NCI-H774 (cell line): ENCODE measurements at regions not wholly inside any gene's neighbourhood (a gene's known extent, or its start where the extent isn't known, plus 50 kb on each side); places are given as distances from the start of the nearest gene placed in this dataset.
"Not testable (repeated sequence)": the region's sequence is repeated elsewhere in the genome, so short reads cannot be mapped to it uniquely, and the experiment has no call there.

Source experiments
- DNase-seq: peaks from one replicate; lab custom pipeline; 2025; lab: John Stamatoyannopoulos, UW

DNA sequence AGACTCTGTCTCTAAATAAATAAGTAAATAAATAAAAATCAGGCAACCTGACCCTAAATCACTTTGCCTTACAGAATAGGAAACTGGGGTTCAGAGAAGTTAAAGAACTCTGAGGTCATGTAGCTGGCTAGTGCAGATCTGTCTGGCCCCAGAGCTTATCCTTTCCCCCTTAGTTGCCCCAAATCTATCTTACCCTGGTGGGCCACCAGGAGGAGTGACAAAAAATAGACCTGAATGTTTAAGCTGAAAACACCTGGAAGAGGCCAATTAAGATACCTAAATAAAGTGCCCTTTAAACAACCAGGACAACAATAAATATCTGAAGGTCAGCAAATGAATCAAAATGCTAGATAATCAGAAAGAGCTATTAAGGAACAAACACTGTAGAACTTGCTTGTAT, 59.7 kb downstream of the TEX35 start:
- DNase-seq = no peak

DNA sequence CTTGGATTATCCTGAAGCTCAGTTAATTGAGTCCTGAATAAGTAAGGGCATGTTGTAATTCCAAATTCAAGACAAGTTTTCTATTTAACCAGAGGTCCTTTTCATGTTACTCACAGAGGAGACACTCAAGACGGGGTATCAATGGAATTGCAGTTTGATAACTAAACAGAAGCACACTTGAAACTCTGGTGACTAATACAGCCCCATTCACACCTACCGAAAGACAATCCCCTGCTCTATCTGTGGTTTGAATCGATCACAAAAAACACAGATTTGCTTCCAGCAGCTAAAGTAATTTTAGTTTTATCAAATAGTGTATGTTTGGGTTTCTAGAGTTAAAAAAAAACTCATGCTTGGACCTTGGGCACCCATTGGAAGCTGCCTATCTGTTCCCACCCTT, 60.4 kb downstream of the TEX35 start:
- no peak for DNase-seq

DNA sequence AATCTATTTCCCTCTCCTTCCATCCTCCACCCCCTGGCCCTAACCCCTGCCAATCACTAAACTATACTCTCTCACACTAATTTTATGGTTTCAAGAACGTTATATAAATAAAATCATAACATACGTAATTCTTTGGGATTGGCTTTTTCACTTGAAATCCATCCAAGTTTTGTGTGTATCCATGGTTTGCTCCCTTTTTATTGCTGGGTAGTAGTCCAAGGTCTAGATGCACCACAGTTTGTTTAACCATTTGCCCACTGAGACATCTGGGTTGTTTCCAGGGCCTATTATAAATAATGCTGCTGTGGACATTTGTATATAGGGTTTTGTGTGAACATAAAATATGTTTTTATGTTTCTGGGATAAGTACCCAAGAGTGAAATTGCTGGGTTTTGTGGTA, 61.4 kb downstream of the TEX35 start:
- no peak for DNase-seq

DNA sequence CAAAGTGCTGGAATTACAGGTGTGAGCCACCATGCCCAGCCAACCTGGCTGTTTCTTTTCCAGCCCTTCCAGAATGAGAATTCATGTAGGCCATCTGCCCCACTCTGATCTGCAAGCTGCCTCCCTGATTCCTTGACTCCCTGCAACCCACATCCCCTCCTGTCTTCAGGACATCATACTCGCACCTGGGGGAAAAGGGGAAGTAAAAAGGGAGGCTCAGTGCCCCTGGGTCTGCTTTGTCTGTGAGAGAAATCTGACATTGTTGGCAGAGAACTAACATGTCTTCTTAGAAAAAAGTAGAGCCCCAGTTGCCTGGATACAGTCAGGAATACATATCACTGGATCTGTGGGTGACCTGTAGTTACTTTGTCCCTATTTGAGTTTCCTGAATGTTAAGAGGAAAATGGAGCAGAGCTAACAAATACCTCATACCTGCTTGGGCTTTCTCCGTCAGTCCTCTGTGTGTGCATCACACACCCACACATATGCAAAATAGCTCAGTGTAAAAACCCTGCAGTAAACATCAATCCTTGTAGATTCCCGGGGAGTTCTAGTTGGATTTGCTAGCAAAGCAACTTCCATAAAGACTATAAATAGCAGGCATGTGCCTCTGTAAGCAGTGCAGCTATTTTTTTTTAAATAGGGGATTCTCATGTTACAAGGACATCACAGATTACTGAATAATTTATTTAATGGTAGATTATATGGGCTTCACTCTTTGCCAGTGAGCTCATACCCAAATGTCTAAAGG, 62.9 kb downstream of the TEX35 start:
- peak; percentile 41 for DNase-seq

DNA sequence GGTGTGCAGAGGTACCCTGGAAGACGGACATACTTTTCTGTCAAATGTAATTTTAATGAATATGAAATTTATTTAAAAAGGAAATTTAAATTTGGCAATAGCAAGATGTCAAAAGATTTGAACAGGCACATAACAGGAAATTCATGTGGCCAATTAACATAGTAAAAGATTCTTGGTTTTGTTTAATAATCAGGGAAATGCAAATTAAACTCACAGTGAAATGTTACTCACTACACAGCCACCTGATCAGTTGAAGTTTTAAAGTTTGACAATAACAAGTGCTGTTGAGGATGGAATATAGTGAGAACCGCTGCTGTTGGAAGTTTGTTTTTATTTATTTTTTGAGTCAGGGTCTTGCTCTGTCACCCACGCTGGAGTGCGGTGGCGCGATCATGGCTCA, 63.9 kb downstream of the TEX35 start:
- DNase-seq = no peak

DNA sequence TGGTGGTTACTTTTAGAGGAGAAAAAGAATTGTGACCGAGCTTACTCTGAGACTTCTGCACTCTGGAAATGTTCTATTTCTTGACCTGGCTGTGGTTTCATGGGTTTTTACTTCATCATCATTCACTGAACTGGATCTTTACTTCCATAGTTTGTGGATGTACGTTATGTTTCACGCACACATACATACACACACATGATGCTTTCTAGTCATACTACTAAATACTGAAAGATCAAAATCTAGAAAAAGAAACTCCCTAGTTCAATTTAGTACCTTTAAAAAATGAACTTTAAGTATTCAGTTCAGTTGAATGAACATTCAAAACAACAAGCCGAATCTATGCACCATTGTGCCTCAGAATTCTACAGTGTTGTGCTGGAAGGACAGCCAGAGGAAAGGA, 65.0 kb downstream of the TEX35 start:
- no peak for DNase-seq

DNA sequence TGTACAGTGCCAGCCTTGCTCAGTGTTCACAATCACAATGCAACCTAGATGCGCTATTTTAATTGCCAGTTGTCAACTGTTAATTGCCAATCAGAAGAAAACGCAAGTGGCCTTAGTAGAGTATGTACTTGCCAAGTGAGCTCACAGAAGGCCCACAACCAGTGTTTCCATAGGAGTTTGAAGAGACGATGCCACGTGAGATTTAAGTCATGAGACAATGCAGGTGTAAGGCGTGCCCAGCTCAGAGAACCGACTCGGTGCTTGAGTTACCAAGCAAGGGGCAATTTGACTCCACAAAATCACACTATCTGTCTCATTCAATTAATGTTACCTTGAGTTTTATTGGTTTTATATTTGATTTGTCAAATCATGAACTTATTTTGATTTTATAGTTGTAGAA, 65.6 kb downstream of the TEX35 start:
- no peak for DNase-seq

DNA sequence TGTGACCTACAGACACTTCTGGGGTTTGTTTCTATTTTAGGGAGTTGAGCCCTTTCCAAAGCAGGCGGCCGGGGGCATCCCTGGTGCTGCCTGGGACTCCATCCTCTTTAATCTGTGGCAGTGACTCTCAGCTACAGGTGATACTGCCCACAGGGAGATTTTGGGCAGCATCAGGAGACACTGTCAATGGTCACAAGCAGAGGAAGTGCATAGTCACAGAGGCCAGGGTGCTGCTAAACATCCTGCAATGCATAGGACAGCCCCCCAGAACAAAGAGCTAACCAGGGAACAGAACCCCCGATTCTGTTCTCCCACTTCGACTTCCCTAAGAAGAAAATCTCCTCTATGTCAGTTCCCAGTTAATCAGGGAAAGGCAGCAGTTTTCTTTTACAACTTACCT, 66.2 kb downstream of the TEX35 start:
- no peak for DNase-seq

DNA sequence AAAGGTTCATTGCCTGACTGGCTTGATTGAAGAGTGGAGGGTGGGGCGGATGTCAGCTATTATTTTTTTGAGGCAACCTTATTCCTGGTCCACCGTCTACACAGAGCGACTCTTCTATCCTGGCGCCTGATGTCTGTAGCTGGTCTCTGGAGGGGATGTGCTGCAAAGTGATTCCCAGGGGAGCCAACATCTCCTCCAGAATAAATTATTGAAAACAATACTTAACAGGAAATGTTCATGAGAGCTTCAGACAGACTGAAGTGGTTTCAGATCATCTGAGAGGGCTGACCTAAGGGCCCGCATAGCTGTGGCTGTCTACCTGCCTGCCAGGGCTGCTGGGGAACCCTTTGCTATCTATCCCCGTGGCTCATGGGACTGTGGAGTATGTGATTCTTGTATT, 66.7 kb downstream of the TEX35 start:
- no peak for DNase-seq

DNA sequence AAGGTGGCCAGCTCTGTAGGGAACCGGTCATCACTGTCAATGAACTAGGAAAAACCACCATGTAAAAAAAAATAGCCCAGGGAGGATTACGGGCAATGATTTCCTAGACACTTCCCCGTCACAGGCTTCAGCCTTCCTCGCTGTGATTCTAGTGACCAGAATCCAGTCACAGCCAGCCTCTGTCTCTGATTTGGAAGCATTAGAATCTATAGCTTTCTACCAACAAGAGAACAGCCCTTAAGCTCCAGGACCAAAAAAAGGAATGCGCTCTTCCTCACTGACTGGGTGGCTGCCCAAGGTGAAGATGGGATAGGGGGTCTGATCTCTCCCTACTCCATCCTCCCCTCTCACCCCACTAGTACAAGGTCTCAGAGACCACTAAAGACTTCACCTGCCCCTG, 67.2 kb downstream of the TEX35 start:
- DNase-seq = no peak

DNA sequence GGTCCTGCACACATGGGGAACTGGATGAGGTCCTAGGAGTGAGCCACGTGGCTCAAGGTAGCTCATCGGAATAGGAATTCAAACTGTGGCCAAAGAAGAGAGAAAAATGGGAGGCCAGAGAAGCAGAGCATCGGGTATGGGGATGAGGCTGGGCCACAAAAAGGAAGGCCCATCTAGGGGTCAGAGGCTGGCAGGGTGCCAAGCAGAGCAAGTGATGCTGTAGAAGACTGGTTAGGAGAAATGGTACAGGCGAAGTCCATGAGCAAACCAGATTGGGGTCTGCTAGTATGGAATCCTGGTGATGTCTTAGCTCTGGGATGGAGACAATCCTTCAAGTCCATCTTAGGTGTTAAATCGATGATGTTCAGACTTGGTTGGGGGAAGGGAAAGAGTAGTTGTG, 68.0 kb downstream of the TEX35 start:
- DNase-seq = no peak

DNA sequence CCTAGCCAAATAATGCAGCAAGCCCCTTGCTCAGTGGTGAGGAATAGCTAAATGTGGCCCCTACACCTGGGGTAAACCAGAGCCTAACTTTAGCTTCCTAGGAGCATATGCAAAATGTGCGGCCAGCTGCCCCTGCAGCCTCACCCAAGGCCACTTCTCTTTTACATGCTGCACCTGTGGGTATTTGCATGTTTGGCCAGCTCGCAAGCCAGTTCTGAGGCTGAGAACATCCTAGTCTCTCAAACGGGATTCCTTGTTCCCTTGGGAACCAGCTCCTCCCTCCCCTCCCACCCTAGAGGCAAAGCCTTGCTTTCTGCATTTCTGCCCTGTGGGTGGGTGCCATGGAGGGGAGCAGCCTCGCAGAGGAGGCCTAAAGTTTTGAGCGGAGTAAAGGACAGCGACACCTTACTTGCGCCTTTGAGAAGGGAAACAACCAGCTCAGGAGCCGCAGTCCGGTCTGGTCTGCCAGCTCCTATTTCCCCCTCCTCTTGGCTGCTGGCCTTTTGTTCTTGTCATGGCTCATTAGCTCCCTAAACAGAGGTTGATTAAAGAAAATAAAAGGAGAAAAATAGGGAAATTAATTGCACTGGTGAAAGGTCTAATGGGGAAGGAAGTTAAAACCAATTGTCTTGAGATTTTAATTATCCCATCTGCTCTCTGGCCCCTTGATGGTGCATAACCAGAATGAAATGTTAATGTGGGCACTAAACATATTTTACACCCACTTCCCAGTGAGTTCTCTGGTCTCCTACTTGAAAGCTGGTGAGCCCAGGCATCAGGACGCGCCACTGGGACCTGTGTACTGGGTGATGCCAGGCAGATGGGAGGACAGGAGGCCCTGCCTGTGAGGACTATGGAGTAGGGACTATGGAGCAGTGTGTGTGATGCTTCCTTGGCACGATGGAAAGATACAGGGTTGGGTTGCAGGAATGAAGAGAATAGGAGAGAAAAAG, 68.7 kb downstream of the TEX35 start:
- DNase-seq = peak; percentile 52

DNA sequence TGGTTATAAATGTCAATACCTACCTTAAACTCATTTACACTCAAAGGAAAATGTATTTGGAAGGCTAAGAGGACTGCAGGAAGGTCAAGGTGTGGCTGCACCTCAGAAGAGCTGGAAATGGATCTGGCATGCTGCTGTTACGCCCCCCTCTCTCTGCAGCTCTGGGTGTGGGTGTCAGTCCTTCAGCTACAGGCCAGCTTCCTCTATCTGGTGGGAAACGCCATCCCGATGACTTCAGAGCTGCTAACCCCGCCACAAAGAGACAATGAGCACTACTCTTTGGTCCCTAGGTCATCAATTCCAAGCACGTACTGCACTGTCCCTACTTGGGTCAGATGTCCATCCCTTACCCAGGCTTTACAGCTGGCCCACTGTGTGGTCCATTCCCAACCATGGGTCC, 74.2 kb downstream of the TEX35 start:
- no peak for DNase-seq

DNA sequence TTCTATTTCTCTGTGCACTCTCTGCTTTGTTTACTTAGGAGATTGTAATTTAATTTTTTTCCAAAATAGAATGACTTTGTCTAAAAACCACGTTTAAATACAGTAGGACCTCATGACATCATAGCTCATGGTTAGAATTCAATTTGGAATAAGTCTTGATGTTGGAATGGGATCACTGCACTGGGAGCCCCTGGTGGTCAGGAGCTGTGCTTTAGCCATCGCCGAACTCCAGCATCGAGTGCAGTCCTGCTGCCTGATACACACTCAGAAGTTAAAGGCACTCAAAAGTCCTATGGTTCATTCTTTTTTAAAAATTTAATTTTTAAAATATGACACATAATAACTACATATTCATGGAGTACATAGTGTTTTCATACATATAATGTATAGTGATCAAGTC, 75.1 kb downstream of the TEX35 start:
- DNase-seq = no peak

DNA sequence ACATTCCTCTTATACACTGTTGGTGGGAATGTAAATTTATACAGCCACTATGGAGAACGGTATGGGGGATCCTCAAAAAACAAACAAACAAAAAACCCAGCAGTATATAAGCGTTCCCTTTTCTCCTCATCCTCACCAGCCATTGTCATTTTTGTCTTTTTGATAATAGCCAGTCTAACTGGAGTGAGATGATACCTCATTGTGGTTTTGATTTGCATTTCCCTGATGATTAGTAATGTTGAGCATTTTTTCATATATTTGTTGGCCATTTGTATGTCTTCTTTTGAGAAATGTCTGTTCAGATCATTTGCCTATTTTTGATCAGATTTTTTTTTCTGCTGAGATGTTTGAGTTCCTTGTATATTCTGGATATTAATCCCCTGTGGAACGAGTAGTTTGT, 76.1 kb downstream of the TEX35 start:
- DNase-seq = not testable (repeated sequence)

DNA sequence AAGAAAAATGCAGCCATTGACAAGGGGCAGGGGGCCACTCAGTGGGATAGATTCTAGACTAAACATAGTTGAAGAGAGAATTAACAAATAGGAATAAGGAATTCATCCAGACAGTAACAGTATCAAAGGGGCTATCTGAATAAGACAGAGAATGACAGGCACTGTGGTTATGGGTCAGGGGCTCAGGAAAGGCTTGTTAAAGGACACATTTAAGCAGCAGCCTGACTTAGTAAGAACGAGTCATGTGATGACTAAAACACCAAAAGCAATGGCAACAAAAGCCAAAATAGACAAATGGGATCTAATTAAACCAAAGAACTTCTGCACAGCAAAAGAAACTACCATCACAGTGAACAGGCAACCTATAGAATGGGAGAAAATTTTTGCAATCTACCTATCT, 78.9 kb downstream of the TEX35 start:
- DNase-seq = not testable (repeated sequence)

DNA sequence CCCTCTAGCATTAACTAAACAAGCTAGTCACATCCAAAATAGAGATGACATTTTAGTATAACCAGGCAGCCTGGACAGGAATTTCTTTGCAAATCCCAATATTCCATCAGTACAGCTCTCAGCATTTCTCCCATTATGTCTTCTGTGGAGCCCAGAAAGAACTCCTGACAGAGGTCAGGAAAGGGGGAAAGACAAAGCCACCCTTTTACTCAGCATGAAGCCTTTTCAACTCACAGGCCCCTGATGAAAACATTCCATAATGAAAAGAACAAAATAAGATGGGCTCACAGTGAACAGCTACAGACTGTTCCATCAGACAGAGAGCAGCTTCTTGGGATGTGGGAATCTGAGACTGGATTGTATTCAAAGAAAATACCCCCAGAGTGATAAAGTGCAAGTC, 80.6 kb downstream of the TEX35 start:
- DNase-seq = no peak

DNA sequence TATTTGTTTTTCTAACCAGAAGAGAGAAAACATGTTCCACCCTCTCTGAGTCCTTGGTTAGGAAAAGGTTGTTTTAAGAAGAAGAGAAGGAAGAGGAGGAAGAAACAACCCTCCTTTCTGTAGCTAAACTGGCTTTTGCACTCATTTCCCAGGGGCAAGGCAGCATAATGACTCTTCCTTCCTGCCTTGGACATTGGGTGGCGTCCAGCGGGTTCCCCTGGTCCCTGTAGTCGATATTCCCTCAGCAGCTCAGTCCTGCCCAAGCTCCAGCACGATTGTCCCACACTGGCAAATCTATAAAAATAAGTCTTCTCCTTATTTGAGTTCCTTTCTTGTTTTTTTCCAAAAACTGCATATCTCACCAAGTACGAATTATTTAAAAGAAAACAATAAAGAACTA, 81.2 kb downstream of the TEX35 start:
- DNase-seq = no peak

DNA sequence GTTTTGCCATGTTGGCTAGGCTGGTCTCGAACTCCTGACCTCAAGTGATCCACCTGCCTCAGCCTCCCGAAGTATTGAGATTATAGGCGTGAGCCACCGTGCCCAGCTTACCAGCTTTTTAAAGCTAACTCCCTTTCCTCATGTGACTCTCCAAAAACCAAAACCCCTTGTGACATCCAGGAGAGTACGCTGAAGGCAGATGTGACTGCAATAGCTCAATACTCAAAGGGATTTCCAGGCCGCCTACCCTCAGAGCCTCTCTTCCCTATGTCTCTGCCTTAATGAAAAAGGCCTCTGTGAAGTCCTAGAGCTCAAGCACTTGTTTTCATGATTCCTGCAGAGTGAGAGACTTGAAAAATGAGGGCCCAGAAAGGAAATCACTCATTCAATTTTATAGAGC, 82.6 kb downstream of the TEX35 start:
- no peak for DNase-seq

DNA sequence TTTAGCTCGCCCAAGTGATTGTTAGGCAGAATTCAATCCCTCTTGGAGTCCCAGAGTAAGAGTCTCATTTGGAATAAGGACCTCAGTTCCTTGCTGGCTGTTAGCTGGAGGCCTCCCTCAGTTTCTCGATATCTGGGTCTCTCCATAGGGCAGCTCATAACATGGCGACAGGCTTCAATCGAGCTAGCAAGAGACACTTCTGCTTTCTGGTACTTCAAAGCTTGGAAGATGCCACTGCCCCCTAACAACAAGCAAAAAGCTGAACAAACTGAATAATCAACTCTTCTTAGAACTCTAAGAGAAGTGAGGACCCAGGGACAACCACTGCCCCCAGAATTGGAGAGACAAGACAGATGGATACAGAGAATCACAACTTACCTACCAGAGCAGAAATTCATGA, 86.2 kb downstream of the TEX35 start:
- no peak for DNase-seq

DNA sequence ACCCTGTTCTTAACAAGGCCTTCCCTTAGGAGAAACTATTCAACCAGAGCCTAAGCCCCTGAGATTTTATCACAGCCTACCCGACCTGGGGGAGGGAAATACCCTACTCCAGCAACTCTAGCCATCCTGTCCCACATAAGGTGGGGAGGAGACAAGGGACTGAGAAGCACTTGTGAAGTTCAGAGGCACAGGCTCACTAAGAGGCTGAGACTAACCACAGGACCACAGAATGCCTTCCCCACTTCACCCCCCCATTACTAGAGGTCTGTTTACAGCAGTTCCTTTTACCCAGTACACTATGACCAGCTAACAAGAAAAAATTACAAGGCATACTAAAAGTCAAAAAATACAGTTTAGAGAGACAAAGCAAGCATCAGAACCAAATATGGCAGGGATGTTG, 86.8 kb downstream of the TEX35 start:
- DNase-seq = no peak

DNA sequence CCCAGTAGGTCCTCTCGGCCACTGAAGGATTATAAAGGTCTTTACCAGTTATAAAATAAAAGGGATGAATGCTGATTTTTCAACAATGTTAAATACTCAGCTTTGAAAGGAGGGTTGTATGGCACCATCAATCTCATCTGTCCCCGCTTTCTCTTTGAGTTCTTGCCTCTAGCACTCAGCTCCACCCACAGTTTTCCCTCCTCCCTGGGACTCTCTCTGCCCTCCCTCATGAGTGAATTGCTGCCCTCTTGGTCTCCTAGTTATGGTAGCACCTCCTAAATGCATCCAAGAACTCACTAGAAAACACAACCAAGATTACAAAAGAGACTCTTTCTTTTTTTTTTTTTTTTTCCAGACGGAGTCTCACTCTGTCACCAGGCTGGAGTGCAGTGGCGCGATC, 91.0 kb downstream of the TEX35 start:
- DNase-seq = no peak

DNA sequence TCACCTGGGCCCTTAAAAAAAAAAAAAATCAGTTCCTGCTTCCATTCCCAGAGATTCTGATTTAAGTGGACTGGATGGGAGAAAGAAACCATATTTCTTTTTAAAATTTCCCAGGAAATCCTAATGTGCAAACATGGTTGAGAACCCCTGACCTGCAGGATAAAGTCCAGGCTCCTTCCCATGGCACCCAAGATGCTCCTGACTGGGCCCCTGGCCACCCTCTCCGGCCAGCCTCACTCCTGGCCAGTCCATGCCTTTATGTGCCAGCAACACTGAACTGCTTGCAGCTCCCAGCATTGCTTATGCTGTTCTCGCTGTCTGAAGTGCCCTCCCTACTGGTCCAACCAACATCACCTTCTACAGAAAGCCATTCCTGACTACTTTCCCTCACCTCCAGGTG, 93.9 kb downstream of the TEX35 start:
- no peak for DNase-seq
